ENCODE measurements at regions not wholly inside any gene's neighbourhood (a gene's known extent, or its start where the extent isn't known, plus 50 kb on each side); places are given as distances from the start of the nearest gene placed in this dataset.

GRCh38 chr7:26532471-26532870 lies 240.8 kb downstream of the SNX10 start:
- TF ChIP-seq CTCF (IDR thresholded peaks at IDR 0.05) = no peak
- no peak for TF ChIP-seq POLR2A (IDR thresholded peaks at IDR 0.05)
